GM19043 (cell line): ENCODE measurements at regions not wholly inside any gene's neighbourhood (a gene's known extent, or its start where the extent isn't known, plus 50 kb on each side); places are given as distances from the start of the nearest gene placed in this dataset.
"Not testable (repeated sequence)": the region's sequence is repeated elsewhere in the genome, so short reads cannot be mapped to it uniquely, and the experiment has no call there.

Source experiments
- ATAC-seq: cut with Tn5 transposase; IDR thresholded peaks from one replicate; pipeline ENCODE4 v1.9.1; 2021; ENCODE audit warnings: low read depth; ENCODE audit not compliant: unreplicated experiment

GRCh38 chr10:9505546-9505945, 1451.1 kb downstream of the GATA3 start:
- no peak for ATAC-seq

- no peak for ATAC-seq
Observed at GRCh38 chr10:9508606-9509005, 1454.1 kb downstream of the GATA3 start.

DNA sequence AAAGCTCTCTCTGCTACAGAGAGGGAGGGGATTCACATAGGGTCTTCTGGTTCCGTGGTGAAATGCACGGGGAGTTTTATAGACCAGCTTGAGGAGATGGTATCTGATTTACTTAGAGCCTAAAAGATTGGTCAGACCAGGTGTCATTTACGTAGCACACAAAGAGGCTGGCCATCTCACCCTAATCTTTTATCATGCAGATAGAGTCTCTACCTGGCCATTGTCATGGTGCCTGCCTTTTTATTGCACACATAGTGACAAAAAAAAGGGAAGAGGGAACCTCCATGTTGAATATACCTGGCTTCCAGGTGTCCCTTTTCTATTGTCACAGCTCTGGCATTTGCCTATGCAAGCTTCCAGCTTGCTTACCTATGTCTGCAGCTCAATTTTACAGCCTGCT, 1456.1 kb downstream of the GATA3 start:
- ATAC-seq: no peak

DNA sequence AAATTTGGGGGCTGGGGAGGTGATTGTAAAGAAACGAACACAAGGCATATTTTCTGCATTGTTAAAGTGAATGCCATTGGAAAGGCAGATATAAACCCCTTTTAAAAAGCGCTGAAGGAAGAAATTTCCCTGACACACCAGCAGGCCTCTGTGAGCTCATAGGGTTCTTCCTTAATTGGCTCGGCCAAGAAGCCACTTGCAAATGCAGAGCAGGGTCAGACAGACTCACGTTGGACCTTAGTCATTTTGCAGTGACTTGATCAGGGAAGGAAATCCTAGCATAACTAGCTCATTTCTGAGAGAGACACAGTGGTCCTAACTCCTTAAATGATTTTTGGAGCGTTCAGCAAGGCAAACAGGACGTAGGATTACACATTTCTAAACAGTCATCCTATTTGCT, 1461.4 kb downstream of the GATA3 start:
- ATAC-seq: no peak

DNA sequence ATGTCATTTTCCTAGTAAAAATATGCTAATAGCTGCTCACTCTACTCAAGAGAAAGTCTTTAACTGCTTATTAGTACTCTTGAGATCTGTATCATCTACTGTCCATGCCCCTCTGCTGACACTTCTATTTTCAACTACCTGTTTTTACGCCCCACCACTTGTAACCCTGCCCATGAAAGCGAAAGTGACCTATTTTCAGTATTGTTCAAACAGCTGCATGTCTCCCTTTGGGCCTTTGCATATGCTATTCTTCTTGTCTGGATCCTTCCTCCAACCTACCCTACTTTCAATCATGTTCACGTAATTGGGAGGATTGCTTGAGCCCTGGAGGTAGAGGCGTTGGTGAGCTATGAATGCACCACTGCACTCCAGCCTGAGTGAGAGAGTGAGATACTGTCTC, 1481.3 kb downstream of the GATA3 start:
- ATAC-seq: peak; percentile 58

GRCh38 chr10:9545073-9545472, 1472.6 kb upstream of the CELF2 start:
- ATAC-seq: no peak

- no peak for ATAC-seq
Observed at GRCh38 chr10:9547936-9548904, 1469.5 kb upstream of the CELF2 start.

- ATAC-seq: no peak
Observed at GRCh38 chr10:9550810-9551209, 1466.9 kb upstream of the CELF2 start.

GRCh38 chr10:9554321-9554720, 1463.4 kb upstream of the CELF2 start:
- no peak for ATAC-seq

GRCh38 chr10:9560976-9561375, 1456.7 kb upstream of the CELF2 start:
- ATAC-seq: no peak

- ATAC-seq: no peak
Observed at GRCh38 chr10:9561821-9562505, 1455.7 kb upstream of the CELF2 start.

- no peak for ATAC-seq
Observed at GRCh38 chr10:9577746-9578145, 1439.9 kb upstream of the CELF2 start.

DNA sequence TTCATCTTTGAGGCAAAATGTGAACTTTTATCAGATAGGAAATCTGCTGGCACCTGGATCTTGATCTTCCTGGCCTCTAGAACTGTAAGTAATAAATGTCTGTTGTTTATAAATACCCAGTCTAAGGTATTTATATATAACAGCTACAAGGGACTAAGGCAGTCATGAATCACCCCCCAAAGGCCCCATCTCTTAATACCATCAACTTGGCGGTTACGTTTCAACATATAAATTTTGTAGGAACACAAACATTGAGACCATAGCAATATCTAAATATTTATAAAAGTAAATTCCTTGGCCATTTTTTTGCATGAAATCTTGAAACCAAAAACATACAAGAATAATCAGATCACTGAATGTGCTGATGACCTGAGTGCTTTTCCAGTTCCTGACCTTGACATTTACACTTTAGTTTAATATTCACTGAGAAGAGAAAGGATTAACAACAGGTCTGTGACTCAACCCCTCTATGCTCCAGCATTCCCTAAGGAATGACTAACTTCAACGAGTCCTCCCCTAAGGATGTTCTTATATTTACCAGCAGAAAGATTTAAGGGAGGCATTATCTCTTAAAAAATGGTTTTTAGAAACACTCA, 1438.5 kb upstream of the CELF2 start:
- no peak for ATAC-seq

DNA sequence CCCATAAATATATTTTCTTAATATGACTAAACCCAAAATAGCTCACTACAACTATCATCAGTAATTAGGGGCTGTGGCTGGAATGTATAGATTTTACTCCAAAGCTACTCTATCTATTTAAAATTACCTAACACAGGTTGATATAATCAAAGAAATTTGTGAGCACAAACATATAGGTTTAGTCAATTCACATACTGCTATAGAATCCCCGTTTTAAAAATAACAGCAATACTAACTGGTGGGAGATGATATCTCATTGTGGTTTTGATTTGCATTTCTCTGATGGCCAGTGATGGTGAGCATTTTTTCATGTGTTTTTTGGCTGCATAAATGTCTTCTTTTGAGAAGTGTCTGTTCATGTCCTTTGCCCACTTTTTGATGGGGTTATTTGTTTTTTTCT, 1434.9 kb upstream of the CELF2 start:
- ATAC-seq: not testable (repeated sequence)

DNA sequence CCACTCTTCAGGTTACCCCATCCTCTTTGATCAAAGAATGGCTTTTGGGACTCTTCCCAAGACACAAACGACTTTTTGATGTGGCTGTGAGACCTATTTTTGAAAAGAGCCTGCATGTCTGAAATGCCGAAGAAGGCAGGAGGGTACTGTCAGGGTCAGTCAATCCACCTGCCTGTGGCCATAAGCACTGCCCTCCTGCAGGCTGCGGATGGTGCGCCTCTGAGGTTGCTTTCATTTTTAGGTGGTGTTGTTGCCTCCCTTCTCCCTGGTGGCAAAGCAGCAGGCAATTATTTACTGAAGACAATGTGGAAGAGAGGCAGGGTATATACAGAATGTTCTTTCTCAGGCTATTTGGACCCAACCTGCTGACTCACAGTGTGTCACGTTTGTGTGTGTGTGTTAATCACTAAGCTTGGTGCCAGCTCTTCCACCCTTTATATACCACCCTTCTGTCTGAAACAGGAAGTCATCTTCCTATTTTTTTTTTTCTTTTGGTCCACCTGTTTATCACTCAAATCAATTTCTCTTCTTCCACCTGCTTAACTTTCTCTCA, 1421.2 kb upstream of the CELF2 start:
- ATAC-seq: no peak

- no peak for ATAC-seq
Observed at GRCh38 chr10:9602998-9603397, 1414.7 kb upstream of the CELF2 start.

DNA sequence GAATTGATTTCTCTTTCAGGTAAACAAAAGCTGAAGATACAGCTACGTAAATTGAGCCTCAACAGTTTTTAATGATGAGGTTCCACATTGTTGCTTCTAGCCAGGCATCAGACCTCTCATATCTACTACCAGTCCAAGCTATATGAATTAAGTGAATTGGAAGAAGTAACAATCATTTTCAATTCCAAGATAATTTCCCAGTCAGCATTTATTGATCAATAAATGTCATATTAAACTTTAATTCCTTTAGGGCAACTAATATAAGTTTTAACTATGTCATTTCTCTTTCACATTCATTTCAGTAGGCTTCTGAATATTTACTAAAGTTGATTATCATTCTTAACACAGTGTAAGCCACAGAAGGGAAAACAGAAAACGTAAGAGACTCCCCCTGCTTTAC, 1413.7 kb upstream of the CELF2 start:
- no peak for ATAC-seq

DNA sequence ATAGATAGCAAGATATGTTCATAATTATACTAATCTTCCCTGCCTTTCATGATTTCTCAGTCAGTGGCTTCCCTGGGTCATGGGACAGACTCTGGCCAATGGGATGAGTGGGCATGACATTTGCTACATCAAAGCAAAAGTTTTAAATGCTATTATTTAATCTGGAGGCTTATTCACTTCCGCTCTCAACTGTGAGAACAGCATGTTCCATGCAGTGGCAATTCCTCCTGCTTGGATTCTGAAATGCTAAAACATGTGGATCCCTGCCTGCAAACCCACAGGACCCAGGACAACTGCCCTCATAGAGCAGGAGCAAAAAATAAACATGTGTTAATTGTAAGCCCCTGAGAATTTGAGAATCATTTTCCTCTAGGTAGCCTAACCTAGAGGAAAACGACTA, 1412.4 kb upstream of the CELF2 start:
- no peak for ATAC-seq

GRCh38 chr10:9608602-9609001, 1409.1 kb upstream of the CELF2 start:
- no peak for ATAC-seq

- ATAC-seq: peak; percentile 76
Observed at GRCh38 chr10:9613338-9614075, 1404.2 kb upstream of the CELF2 start.
